DOHH2 (cell line): ENCODE measurements at regions not wholly inside any gene's neighbourhood (a gene's known extent, or its start where the extent isn't known, plus 50 kb on each side); places are given as distances from the start of the nearest gene placed in this dataset.

Experiments used
- EZH2phosphoT487 ChIP-seq: fragments of 200-600 bp; sonication (generic); IDR thresholded peaks from 2 replicates; pipeline ENCODE4 v1.6.1; 2017; ENCODE audit warnings: borderline replicate concordance, mild to moderate bottlenecking, antibody characterized with exemption, low read length, moderate library complexity, mixed read lengths
- TF ChIP-seq, protein P1 (sequence below): fragments of 200-600 bp; sonication (generic); IDR thresholded peaks from one replicate; pipeline ENCODE4 v1.5.1; 2014; ENCODE audit warnings: antibody characterized with exemption, mild to moderate bottlenecking, low read depth, low read length; ENCODE audit not compliant: poor library complexity, severe bottlenecking

DNA sequence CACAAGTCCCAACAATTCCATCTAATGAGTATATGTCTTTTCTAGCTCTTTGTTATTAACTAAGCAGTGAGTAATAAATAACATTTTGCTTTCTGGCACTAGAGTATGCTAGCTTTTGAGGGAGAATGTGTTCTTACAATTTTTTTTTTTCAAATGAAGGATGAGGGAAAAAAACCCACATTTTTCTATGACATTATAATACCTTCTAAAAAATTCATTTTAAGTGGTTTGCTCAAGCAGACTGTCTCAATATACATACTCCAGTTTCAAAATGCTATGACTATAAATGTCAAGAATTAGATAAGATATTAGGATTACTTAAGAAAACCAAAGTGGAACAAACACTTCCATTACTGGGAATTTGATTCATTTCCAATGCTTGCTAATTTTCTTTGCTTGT lies 394.6 kb downstream of the C12orf75 start:
- TF ChIP-seq, protein P1, sequence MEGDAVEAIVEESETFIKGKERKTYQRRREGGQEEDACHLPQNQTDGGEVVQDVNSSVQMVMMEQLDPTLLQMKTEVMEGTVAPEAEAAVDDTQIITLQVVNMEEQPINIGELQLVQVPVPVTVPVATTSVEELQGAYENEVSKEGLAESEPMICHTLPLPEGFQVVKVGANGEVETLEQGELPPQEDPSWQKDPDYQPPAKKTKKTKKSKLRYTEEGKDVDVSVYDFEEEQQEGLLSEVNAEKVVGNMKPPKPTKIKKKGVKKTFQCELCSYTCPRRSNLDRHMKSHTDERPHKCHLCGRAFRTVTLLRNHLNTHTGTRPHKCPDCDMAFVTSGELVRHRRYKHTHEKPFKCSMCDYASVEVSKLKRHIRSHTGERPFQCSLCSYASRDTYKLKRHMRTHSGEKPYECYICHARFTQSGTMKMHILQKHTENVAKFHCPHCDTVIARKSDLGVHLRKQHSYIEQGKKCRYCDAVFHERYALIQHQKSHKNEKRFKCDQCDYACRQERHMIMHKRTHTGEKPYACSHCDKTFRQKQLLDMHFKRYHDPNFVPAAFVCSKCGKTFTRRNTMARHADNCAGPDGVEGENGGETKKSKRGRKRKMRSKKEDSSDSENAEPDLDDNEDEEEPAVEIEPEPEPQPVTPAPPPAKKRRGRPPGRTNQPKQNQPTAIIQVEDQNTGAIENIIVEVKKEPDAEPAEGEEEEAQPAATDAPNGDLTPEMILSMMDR, result no peak
- TF ChIP-seq EZH2phosphoT487, result no peak
